Loucy (cell line): ENCODE measurements at regions not wholly inside any gene's neighbourhood (a gene's known extent, or its start where the extent isn't known, plus 50 kb on each side); places are given as distances from the start of the nearest gene placed in this dataset.

Source experiments
- H2AFZ ChIP-seq: fragments of 200-600 bp; sonication (generic); 2 replicates; pipeline ENCODE4 v1.6.0; 2016; ENCODE audit warnings: antibody characterized with exemption, mild to moderate bottlenecking, low read length, moderate library complexity
- H3F3A ChIP-seq: fragments of 200-600 bp; 2 replicates; pipeline ENCODE4 v1.6.0; 2016; ENCODE audit warnings: antibody characterized with exemption, low read depth, mild to moderate bottlenecking
- H3K27me3 ChIP-seq: fragments of 200-600 bp; sonication (generic); 2 replicates; pipeline ENCODE4 v1.6.1; 2014; ENCODE audit warnings: low read length, mild to moderate bottlenecking; ENCODE audit not compliant: insufficient read depth, poor library complexity, severe bottlenecking
- H3K36me3 ChIP-seq: fragments of 200-600 bp; sonication (generic); 2 replicates; pipeline ENCODE4 v1.6.1; 2016; ENCODE audit warnings: low read length; ENCODE audit not compliant: insufficient read depth
- H3K4me1 ChIP-seq: fragments of 200-600 bp; sonication (generic); 2 replicates; pipeline ENCODE4 v1.5.1; 2014; ENCODE audit warnings: low read length, mild to moderate bottlenecking; ENCODE audit not compliant: insufficient read depth, poor library complexity, severe bottlenecking
- H3K4me2 ChIP-seq: fragments of 200-600 bp; sonication (generic); 2 replicates; pipeline ENCODE4 v1.6.0; 2014; ENCODE audit warnings: antibody characterized with exemption, low read length, low read depth, mild to moderate bottlenecking; ENCODE audit not compliant: poor library complexity, severe bottlenecking
- H3K4me3 ChIP-seq: fragments of 200-600 bp; sonication (generic); 2 replicates; pipeline ENCODE4 v1.5.1; 2014; ENCODE audit warnings: low read length, mild to moderate bottlenecking, mixed read lengths; ENCODE audit not compliant: poor library complexity, severe bottlenecking
- H3K79me2 ChIP-seq: fragments of 200-600 bp; sonication (generic); 2 replicates; pipeline ENCODE4 v1.6.1; 2014; ENCODE audit warnings: low read length; ENCODE audit not compliant: insufficient read depth
- H3K9ac ChIP-seq: fragments of 200-600 bp; sonication (generic); 2 replicates; pipeline ENCODE4 v1.6.0; 2014; ENCODE audit warnings: mild to moderate bottlenecking, low read depth, low read length, moderate library complexity; ENCODE audit not compliant: poor library complexity, severe bottlenecking
- H3K9me2 ChIP-seq: fragments of 200-600 bp; sonication (generic); replicated peaks from 2 replicates; pipeline ENCODE4 v1.6.1; 2016; ENCODE audit warnings: low read depth, low read length, mixed read lengths
- H3K9me3 ChIP-seq: fragments of 200-600 bp; sonication (generic); 2 replicates; pipeline ENCODE4 v1.6.1; 2014; ENCODE audit warnings: mild to moderate bottlenecking, antibody characterized with exemption, low read length, low read depth; ENCODE audit not compliant: insufficient read depth
- H4K20me1 ChIP-seq: fragments of 200-600 bp; sonication (generic); 2 replicates; pipeline ENCODE4 v1.6.0; 2014; ENCODE audit warnings: antibody characterized with exemption, low read length, mild to moderate bottlenecking; ENCODE audit not compliant: insufficient read depth, poor library complexity, severe bottlenecking
- EZH2phosphoT487 ChIP-seq: fragments of 200-600 bp; IDR thresholded peaks from 2 replicates; pipeline ENCODE4 v1.6.1; 2018; ENCODE audit warnings: antibody characterized with exemption, mild to moderate bottlenecking, moderate library complexity, borderline replicate concordance
- TF ChIP-seq, protein P1 (sequence below): fragments of 200-600 bp; sonication (generic); conservative IDR thresholded peaks from 2 replicates; pipeline ENCODE4 v1.5.1; 2014; ENCODE audit warnings: mild to moderate bottlenecking, antibody characterized with exemption, low read length

DNA sequence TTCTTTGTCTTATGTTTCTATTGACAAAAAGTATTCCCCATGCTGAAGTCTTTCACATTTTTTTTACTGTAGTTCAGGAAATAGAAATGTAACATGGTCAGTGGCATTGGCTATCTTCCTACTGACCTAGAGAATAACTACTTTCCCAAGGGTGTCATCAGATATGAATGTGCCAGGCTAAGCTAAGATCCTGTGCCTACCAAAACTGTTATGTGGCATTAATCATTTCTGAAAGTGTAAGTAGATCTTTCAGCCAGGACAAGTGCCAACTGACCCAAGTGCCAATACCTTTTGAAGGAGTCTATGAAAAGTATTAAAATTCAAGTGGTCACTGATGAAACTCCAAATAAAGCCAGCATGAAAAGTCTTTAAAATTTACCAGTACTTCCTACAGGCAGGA, 165.3 kb downstream of the TNFSF18 start:
- Histone ChIP-seq H3K27me3 (no peaks in the 10 kb centered on the region), H3K36me3 (no peaks in the 10 kb centered on the region), H3K4me1 (peaks cover 25% of the 10 kb centered on the region), H3F3A (no peaks in the 10 kb centered on the region), H3K9ac (no peak overlapping the region), H2AFZ (no peak overlapping the region), H4K20me1 (no peaks in the 10 kb centered on the region), H3K4me3 (no peak overlapping the region), H3K79me2 (no peaks in the 10 kb centered on the region), H3K9me3 (no peaks in the 10 kb centered on the region), H3K9me2 (no peaks in the 10 kb centered on the region), H3K4me2 (no peak overlapping the region)
- TF ChIP-seq, protein P1, sequence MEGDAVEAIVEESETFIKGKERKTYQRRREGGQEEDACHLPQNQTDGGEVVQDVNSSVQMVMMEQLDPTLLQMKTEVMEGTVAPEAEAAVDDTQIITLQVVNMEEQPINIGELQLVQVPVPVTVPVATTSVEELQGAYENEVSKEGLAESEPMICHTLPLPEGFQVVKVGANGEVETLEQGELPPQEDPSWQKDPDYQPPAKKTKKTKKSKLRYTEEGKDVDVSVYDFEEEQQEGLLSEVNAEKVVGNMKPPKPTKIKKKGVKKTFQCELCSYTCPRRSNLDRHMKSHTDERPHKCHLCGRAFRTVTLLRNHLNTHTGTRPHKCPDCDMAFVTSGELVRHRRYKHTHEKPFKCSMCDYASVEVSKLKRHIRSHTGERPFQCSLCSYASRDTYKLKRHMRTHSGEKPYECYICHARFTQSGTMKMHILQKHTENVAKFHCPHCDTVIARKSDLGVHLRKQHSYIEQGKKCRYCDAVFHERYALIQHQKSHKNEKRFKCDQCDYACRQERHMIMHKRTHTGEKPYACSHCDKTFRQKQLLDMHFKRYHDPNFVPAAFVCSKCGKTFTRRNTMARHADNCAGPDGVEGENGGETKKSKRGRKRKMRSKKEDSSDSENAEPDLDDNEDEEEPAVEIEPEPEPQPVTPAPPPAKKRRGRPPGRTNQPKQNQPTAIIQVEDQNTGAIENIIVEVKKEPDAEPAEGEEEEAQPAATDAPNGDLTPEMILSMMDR, result no peak
- no peak for TF ChIP-seq EZH2phosphoT487

GRCh38 chr1:172885971-172886370, 164.8 kb downstream of the TNFSF18 start:
- no peaks in the 10 kb centered on the region for H3K9me3 ChIP-seq
- no peaks in the 10 kb centered on the region for H3K79me2 ChIP-seq
- no peak overlapping the region for H3K9ac ChIP-seq
- no peaks in the 10 kb centered on the region for H4K20me1 ChIP-seq
- H2AFZ ChIP-seq, result no peak overlapping the region
- TF ChIP-seq, protein P1, result no peak
- no peak for TF ChIP-seq EZH2phosphoT487
- H3K4me2 ChIP-seq, result no peak overlapping the region
- no peaks in the 10 kb centered on the region for H3K9me2 ChIP-seq
- H3K36me3 ChIP-seq, result no peaks in the 10 kb centered on the region
- no peaks in the 10 kb centered on the region for H3K27me3 ChIP-seq
- no peak overlapping the region for H3K4me3 ChIP-seq
- peaks cover 25% of the 10 kb centered on the region for H3K4me1 ChIP-seq
- no peaks in the 10 kb centered on the region for H3F3A ChIP-seq

DNA sequence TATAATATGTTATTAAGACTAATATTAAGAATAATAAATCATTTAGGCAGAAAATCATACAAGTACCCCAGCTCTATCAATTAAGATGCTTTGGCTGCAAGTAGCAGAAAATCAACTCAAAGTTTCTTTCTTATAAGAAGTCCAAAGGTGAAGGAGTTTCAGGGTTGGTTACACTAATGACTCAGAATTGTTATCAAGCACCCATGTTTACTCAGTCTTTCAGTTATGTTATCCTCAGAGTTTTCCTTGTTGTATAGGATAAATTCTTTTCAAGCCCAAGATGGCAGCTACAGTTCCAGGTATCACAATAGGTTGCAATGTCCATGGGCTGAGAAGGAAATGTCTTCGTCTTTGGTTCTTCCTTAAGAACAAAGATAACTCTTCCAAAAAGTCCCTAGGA, 163.6 kb downstream of the TNFSF18 start:
- Histone ChIP-seq H3K9me3 (no peaks in the 10 kb centered on the region), H3K4me1 (peaks cover 25% of the 10 kb centered on the region), H2AFZ (no peak overlapping the region), H3K27me3 (no peaks in the 10 kb centered on the region), H3K4me3 (no peak overlapping the region), H3K79me2 (no peaks in the 10 kb centered on the region), H3K9ac (no peak overlapping the region), H3K36me3 (no peaks in the 10 kb centered on the region), H3K4me2 (no peak overlapping the region), H3F3A (no peaks in the 10 kb centered on the region), H3K9me2 (no peaks in the 10 kb centered on the region), H4K20me1 (no peaks in the 10 kb centered on the region)
- TF ChIP-seq, protein P1, result no peak
- TF ChIP-seq EZH2phosphoT487, result no peak
